ENCODE measurements at regions not wholly inside any gene's neighbourhood (a gene's known extent, or its start where the extent isn't known, plus 50 kb on each side); places are given as distances from the start of the nearest gene placed in this dataset.

DNA sequence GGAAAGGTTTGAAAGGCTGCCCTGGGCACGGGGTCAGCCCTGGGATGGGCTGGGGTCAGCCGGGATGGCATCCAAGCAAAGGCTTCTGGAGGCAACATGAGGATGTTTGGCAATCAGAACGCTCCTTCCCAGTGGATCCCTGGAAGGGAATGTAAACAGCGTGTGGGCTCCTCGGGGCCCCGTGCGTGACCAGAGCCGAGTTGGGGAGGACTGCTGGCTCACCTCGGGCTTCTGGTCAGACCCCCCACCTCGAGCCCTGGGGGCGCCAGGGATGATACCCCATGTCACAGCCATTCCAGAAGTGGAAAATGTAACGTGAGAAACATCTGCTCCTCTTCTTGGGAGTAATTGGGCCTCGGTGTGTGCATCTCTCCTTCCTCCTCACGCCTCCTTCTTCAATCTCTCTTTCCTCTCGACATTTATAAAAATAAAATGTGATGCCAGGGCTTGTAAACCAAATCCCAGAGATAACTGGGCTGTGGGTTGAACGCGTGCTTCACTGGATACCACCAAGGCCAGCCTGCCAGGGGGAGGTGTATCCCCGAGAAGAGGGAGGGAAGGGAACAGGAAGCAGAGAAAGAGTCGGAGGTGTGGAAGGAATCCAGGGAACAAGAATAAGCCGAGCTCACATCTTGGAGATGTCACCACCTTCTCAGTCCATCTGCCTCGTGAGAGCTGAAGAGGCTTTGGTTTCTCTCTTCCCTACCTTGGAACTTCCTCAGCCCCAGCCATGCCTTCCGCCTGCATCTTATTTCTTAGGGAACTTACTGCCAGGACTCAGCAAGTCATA, 144.8 kb downstream of the NUAK1 start:
- Histone ChIP-seq H3K4me2 (ENCODE audit: low read depth, low read length) (no peak overlapping the region), H3K36me3 (replicated peaks in 1 of 2; ENCODE audit: control insufficient read depth in 1 of 2, insufficient read depth in 2 of 2, low read length in 2 of 2) (no peaks in the 10 kb centered on the region), H2AFZ (ENCODE audit: low read length) (no peak overlapping the region), H4K20me1 (ENCODE audit: insufficient read depth, low read length) (no peaks in the 10 kb centered on the region), H3K4me1 (ENCODE audit: insufficient read depth, low read length) (no peaks in the 10 kb centered on the region), H3K9ac (ENCODE audit: insufficient read depth, low read depth, low read length) (no peak overlapping the region), H3K9me3 (ENCODE audit: low read length) (no peaks in the 10 kb centered on the region), H3K79me2 (ENCODE audit: insufficient read depth, low read length) (no peaks in the 10 kb centered on the region), H3K4me3 (replicated peaks in 1 of 3; ENCODE audit: insufficient read depth in 1 of 3, low read depth in 2 of 3, low read length in 3 of 3) (no peak overlapping the region), H3K27ac (ENCODE audit: extremely low read length, insufficient read depth, low read length) (no peak overlapping the region), H3K27me3 (ENCODE audit: control insufficient read depth in 1 of 2, insufficient read depth in 2 of 2, low read length in 2 of 2) (no peaks in the 10 kb centered on the region; a peak in 2 of 5 replicates)
- FAIRE-seq (no peak), ATAC-seq (no peak), DNase-seq (ENCODE audit: low spot score) (no peak)
- no TSS peak for BruUV-seq (replicated peaks)
- POLR2A ChIA-PET: no interaction called here
- intact Hi-C loops (cut with micrococcal nuclease; ENCODE audit: unreplicated experiment): no loop called here
- in situ Hi-C loops (cut with HindIII; ENCODE audit: extremely low pct_ligation_motif_present, low pct_unique_long_range_greater_than_20kb): no loop called here
- CTCF ChIA-PET (ENCODE audit: low intra/inter-chr PET ratio, low total read pairs): no interaction called here
- WGBS (ENCODE audit: low lambda C conversion rate): 32% methylated on average over 14 of the region's 22 CpGs
- TF ChIP-seq NR2C2 (CRISPR knock-in tag; IDR thresholded peaks at IDR 0.05; ENCODE audit: borderline replicate concordance) (no peak), GZF1 (CRISPR knock-in tag; IDR thresholded peaks at IDR 0.05) (no peak), NR1H2 (CRISPR knock-in tag; IDR thresholded peaks at IDR 0.05; ENCODE audit: borderline replicate concordance, low read depth) (no peak), TAF15 (IDR thresholded peaks at IDR 0.05; ENCODE audit: low read depth, low read length, poor library complexity, severe bottlenecking) (no peak), ZNF143 (CRISPR knock-in tag; IDR thresholded peaks at IDR 0.05) (no peak), TSC22D2 (CRISPR knock-in tag; IDR thresholded peaks at IDR 0.05; ENCODE audit: borderline replicate concordance) (no peak), MTA3 (CRISPR knock-in tag; IDR thresholded peaks at IDR 0.05) (no peak), ZNF33A (CRISPR knock-in tag; IDR thresholded peaks at IDR 0.05; ENCODE audit: borderline replicate concordance) (no peak), ZNF607 (CRISPR knock-in tag; IDR thresholded peaks at IDR 0.05; ENCODE audit: borderline replicate concordance) (no peak), KMT2A (CRISPR knock-in tag; IDR thresholded peaks at IDR 0.05) (no peak)
- TF ChIP-seq, protein P1, sequence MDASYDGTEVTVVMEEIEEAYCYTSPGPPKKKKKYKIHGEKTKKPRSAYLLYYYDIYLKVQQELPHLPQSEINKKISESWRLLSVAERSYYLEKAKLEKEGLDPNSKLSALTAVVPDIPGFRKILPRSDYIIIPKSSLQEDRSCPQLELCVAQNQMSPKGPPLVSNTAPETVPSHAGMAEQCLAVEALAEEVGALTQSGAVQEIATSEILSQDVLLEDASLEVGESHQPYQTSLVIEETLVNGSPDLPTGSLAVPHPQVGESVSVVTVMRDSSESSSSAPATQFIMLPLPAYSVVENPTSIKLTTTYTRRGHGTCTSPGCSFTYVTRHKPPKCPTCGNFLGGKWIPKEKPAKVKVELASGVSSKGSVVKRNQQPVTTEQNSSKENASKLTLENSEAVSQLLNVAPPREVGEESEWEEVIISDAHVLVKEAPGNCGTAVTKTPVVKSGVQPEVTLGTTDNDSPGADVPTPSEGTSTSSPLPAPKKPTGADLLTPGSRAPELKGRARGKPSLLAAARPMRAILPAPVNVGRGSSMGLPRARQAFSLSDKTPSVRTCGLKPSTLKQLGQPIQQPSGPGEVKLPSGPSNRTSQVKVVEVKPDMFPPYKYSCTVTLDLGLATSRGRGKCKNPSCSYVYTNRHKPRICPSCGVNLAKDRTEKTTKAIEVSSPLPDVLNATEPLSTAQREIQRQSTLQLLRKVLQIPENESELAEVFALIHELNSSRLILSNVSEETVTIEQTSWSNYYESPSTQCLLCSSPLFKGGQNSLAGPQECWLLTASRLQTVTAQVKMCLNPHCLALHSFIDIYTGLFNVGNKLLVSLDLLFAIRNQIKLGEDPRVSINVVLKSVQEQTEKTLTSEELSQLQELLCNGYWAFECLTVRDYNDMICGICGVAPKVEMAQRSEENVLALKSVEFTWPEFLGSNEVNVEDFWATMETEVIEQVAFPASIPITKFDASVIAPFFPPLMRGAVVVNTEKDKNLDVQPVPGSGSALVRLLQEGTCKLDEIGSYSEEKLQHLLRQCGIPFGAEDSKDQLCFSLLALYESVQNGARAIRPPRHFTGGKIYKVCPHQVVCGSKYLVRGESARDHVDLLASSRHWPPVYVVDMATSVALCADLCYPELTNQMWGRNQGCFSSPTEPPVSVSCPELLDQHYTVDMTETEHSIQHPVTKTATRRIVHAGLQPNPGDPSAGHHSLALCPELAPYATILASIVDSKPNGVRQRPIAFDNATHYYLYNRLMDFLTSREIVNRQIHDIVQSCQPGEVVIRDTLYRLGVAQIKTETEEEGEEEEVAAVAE (CRISPR knock-in tag; IDR thresholded peaks at IDR 0.05; ENCODE audit: borderline replicate concordance): no peak
- TF ChIP-seq, protein P2, sequence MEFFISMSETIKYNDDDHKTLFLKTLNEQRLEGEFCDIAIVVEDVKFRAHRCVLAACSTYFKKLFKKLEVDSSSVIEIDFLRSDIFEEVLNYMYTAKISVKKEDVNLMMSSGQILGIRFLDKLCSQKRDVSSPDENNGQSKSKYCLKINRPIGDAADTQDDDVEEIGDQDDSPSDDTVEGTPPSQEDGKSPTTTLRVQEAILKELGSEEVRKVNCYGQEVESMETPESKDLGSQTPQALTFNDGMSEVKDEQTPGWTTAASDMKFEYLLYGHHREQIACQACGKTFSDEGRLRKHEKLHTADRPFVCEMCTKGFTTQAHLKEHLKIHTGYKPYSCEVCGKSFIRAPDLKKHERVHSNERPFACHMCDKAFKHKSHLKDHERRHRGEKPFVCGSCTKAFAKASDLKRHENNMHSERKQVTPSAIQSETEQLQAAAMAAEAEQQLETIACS (CRISPR knock-in tag; IDR thresholded peaks at IDR 0.05): no peak
- TF ChIP-seq, protein P3, sequence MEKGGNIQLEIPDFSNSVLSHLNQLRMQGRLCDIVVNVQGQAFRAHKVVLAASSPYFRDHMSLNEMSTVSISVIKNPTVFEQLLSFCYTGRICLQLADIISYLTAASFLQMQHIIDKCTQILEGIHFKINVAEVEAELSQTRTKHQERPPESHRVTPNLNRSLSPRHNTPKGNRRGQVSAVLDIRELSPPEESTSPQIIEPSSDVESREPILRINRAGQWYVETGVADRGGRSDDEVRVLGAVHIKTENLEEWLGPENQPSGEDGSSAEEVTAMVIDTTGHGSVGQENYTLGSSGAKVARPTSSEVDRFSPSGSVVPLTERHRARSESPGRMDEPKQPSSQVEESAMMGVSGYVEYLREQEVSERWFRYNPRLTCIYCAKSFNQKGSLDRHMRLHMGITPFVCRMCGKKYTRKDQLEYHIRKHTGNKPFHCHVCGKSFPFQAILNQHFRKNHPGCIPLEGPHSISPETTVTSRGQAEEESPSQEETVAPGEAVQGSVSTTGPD (CRISPR knock-in tag; IDR thresholded peaks at IDR 0.05): no peak
- TF ChIP-seq, protein P4, sequence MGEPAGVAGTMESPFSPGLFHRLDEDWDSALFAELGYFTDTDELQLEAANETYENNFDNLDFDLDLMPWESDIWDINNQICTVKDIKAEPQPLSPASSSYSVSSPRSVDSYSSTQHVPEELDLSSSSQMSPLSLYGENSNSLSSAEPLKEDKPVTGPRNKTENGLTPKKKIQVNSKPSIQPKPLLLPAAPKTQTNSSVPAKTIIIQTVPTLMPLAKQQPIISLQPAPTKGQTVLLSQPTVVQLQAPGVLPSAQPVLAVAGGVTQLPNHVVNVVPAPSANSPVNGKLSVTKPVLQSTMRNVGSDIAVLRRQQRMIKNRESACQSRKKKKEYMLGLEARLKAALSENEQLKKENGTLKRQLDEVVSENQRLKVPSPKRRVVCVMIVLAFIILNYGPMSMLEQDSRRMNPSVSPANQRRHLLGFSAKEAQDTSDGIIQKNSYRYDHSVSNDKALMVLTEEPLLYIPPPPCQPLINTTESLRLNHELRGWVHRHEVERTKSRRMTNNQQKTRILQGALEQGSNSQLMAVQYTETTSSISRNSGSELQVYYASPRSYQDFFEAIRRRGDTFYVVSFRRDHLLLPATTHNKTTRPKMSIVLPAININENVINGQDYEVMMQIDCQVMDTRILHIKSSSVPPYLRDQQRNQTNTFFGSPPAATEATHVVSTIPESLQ (CRISPR knock-in tag; conservative IDR thresholded peaks at IDR 0.05): no peak
